B cell (primary cell): ENCODE measurements at regions not wholly inside any gene's neighbourhood (a gene's known extent, or its start where the extent isn't known, plus 50 kb on each side); places are given as distances from the start of the nearest gene placed in this dataset.

Experiments used
- ATAC-seq: fragments of 200-7000 bp; cut with Tn5 transposase; one replicate; pipeline ENCODE4 v1.10.0; 2021; ENCODE audit warnings: low read depth, mild to moderate bottlenecking, moderate number of reproducible peaks, moderate library complexity
- CTCF ChIA-PET: fragments of 350-600 bp; sonication (Branson Sonifier 250); formaldehyde crosslinking; loops from one replicate; lab custom pipeline; 2021; ENCODE audit warnings: antibody characterized with exemption, inconsistent platforms; lab: Charles Lee
- POLR2A ChIA-PET: fragments of 350-600 bp; sonication (Branson Sonifier 250); formaldehyde crosslinking; loops from one replicate; lab custom pipeline; 2021; ENCODE audit warnings: antibody characterized with exemption; lab: Charles Lee
- DNase-seq: peaks from one replicate; pipeline ENCODE4 v3.0.0; 2013
- H2AFZ ChIP-seq: 2 replicates; pipeline ENCODE4 v1.6.1; 2012; ENCODE audit warnings: mild to moderate bottlenecking, low read depth, low read length; ENCODE audit not compliant: insufficient read depth, poor library complexity, severe bottlenecking
- H3K27ac ChIP-seq, 2 donors: 1 replicate in 1 of 2; 2 replicates in 1 of 2; pipeline ENCODE4 v1.5.1; 2012 to 2013; ENCODE audit warnings: low read length in 2 of 2, mild to moderate bottlenecking in 2 of 2, moderate library complexity in 1 of 2
- H3K27me3 ChIP-seq, 4 experiments: fragments of 200-600 bp in 1 of 4; sonication (generic) in 1 of 4; replicated peaks in 1 of 4; 1 replicate in 2 of 4; 2 replicates in 2 of 4; pipeline versions ENCODE4 v1.6.1 to v1.7.0; 2013 to 2016; ENCODE audit warnings: low read length in 3 of 4, mild to moderate bottlenecking in 2 of 4, mixed read lengths in 1 of 4, moderate library complexity in 1 of 4; ENCODE audit not compliant: insufficient read depth in 4 of 4, control insufficient read depth in 3 of 4; ENCODE audit errors: control extremely low read depth in 1 of 4
- H3K36me3 ChIP-seq, 2 experiments: replicated peaks in 1 of 2; 1 replicate in 1 of 2; 2 replicates in 1 of 2; pipeline versions ENCODE4 v1.6.1 to v1.7.1; 2013; ENCODE audit warnings: low read length in 1 of 2; ENCODE audit not compliant: insufficient read depth in 2 of 2, control insufficient read depth in 1 of 2; ENCODE audit errors: control extremely low read depth in 1 of 2, extremely low read depth in 1 of 2
- H3K4me1 ChIP-seq, 2 donors: fragments of 200-600 bp in 1 of 2; sonication (generic) in 1 of 2; 1 replicate in 1 of 2; 2 replicates in 1 of 2; pipeline versions ENCODE4 v1.5.1 to v1.6.1; 2013 to 2017; ENCODE audit warnings: low read length in 2 of 2; ENCODE audit not compliant: control insufficient read depth in 2 of 2, insufficient read depth in 2 of 2
- H3K4me2 ChIP-seq: replicated peaks from 2 replicates; pipeline ENCODE3; 2012; ENCODE audit warnings: mild to moderate bottlenecking, low read depth, low read length; ENCODE audit not compliant: poor library complexity, severe bottlenecking
- H3K4me3 ChIP-seq, 5 experiments: fragments of 200-600 bp in 1 of 5; sonication (generic) in 1 of 5; 1 replicate in 3 of 5; 2 replicates in 2 of 5; pipeline versions ENCODE4 v1.5.1 to v1.7.0; 2011 to 2016; ENCODE audit warnings: low read length in 4 of 5, mild to moderate bottlenecking in 4 of 5, low read depth in 2 of 5, control low read depth in 1 of 5, moderate library complexity in 1 of 5; ENCODE audit not compliant: insufficient read depth in 1 of 5; ENCODE audit errors: control extremely low read depth in 1 of 5, extremely low read depth in 1 of 5
- H3K79me2 ChIP-seq: fragments of 200-600 bp; sonication (generic); one replicate; pipeline ENCODE4 v1.6.0; 2016; ENCODE audit warnings: low read length; ENCODE audit not compliant: control insufficient read depth, insufficient read depth
- H3K9ac ChIP-seq: fragments of 200-600 bp; sonication (generic); 2 replicates; pipeline ENCODE4 v1.6.1; 2017; ENCODE audit warnings: mild to moderate bottlenecking, low read length, moderate library complexity
- H3K9me3 ChIP-seq, 3 donors: one replicate each; pipeline versions ENCODE4 v1.6.1 to v1.7.1; 2013; ENCODE audit warnings: low read length in 2 of 3; ENCODE audit not compliant: control insufficient read depth in 2 of 3, insufficient read depth in 1 of 3; ENCODE audit errors: control extremely low read depth in 1 of 3
- H4K20me1 ChIP-seq: 2 replicates; pipeline ENCODE4 v1.6.0; 2012; ENCODE audit warnings: mild to moderate bottlenecking, low read length; ENCODE audit not compliant: insufficient read depth, control insufficient read depth, poor library complexity, severe bottlenecking
- H3K27ac Mint-ChIP-seq: one replicate; pipeline ENCODE4 v1.8.0; 2021; ENCODE audit warnings: mixed read lengths
- H3K27me3 Mint-ChIP-seq: one replicate; pipeline ENCODE4 v1.8.0; 2021; ENCODE audit warnings: mixed read lengths
- H3K4me1 Mint-ChIP-seq: one replicate; pipeline ENCODE4 v1.8.0; 2021; ENCODE audit warnings: mixed read lengths
- H3K4me3 Mint-ChIP-seq: one replicate; pipeline ENCODE4 v1.8.0; 2021; ENCODE audit warnings: mixed read lengths
- H3K9me3 Mint-ChIP-seq: one replicate; pipeline ENCODE4 v1.8.0; 2022; ENCODE audit warnings: mixed read lengths; ENCODE audit not compliant: insufficient read depth
- EZH2 ChIP-seq: IDR thresholded peaks from 2 replicates; pipeline ENCODE4 v1.6.1; 2012; ENCODE audit warnings: borderline replicate concordance, low read depth, mild to moderate bottlenecking, moderate library complexity, low read length; ENCODE audit not compliant: insufficient read depth, poor library complexity, severe bottlenecking
- WGBS: methylation state at CpG from one replicate; pipeline ENCODE4 v1.1.5; 2013; ENCODE audit warnings: missing lambda C conversion rate; ENCODE audit not compliant: insufficient coverage; 5-methylcytosine and 5-hydroxymethylcytosine counted together
- intact Hi-C: fragments of 100-400 bp; cut with micrococcal nuclease; formaldehyde crosslinking; loops from one replicate; pipeline ENCODE4 v1.10.0; 2022
- TF ChIP-seq, protein P1 (sequence below): fragments of 200-600 bp; IDR thresholded peaks from one replicate; pipeline ENCODE4 v1.8.0; 2022; ENCODE audit warnings: antibody characterized with exemption, mild to moderate bottlenecking

DNA sequence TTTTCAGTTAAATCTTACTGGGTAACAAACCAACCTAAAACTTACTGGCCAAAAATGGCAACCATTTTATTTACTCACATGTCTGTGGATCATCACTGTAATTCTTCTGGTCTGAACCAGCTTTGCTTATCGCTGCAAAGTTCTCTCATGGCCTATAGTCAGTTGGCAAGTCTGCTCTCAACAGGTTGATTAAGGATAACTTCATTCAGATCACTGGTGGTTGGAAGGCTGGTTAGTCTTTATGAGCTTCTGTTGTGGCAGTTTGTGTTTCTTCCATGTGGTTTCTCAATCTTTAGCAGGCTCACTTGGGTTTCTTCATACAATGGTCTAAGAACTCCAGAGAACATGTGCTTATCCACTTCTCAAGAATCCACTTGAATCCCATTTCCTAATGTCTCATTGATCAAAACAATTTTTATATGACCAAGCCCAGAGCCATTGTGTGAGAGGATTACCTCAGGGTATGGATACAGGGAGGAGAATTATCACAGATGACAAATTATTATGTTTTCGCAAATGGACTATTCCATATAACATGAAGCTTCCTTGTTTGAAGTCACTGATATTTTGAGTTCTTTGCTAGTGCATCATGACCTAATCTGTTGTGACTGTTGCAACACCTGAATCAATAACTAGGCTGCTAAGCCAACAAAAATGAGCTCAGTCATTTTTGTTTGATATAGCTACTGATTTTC is 155.4 kb upstream of the BMP2 start:
- CTCF ChIA-PET, result no interaction called here
- Mint-ChIP-seq H3K27me3 (no peaks in the 10 kb centered on the region), H3K27ac (no peak overlapping the region), H3K4me1 (no peaks in the 10 kb centered on the region), H3K4me3 (no peak overlapping the region), H3K9me3 (peaks cover 1% of the 10 kb centered on the region)
- Histone ChIP-seq H3K79me2 (no peaks in the 10 kb centered on the region), H3K4me2 (no peak overlapping the region), H3K9me3 (no peaks in the 10 kb centered on the region), H3K9ac (no peak overlapping the region), H4K20me1 (no peaks in the 10 kb centered on the region), H3K27me3 (no peaks in the 10 kb centered on the region), H3K4me1 (no peaks in the 10 kb centered on the region), H2AFZ (no peak overlapping the region), H3K4me3 (no peak overlapping the region), H3K36me3 (no peaks in the 10 kb centered on the region), H3K27ac (no peak overlapping the region)
- TF ChIP-seq EZH2, result no peak
- TF ChIP-seq, protein P1, sequence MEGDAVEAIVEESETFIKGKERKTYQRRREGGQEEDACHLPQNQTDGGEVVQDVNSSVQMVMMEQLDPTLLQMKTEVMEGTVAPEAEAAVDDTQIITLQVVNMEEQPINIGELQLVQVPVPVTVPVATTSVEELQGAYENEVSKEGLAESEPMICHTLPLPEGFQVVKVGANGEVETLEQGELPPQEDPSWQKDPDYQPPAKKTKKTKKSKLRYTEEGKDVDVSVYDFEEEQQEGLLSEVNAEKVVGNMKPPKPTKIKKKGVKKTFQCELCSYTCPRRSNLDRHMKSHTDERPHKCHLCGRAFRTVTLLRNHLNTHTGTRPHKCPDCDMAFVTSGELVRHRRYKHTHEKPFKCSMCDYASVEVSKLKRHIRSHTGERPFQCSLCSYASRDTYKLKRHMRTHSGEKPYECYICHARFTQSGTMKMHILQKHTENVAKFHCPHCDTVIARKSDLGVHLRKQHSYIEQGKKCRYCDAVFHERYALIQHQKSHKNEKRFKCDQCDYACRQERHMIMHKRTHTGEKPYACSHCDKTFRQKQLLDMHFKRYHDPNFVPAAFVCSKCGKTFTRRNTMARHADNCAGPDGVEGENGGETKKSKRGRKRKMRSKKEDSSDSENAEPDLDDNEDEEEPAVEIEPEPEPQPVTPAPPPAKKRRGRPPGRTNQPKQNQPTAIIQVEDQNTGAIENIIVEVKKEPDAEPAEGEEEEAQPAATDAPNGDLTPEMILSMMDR, result no peak
- POLR2A ChIA-PET, result no interaction called here
- ATAC-seq, result no peak
- DNase-seq, result no peak
- intact Hi-C loops, result no loop called here
- 100% methylated on average over 1 of the region's 2 CpGs for WGBS

DNA sequence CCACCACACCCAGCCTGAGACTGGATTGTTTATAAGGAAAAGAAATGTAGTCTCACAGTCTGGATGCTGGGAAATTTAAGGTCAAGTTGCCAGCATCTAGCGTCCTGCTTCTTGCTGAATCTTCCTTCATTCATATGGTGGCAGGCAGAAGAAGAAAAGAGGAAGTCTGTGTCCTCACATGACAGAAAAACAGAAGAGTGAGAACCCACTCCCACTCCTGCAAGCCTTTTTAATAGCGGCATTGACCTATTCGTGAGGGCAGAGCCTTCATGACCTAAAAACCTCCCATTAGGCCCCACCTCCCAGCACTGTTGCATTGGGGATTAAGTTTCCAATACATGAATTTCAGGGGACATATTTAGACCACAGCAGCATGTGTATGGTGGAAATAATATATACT is 160.8 kb upstream of the BMP2 start:
- H3K4me1 ChIP-seq, result no peaks in the 10 kb centered on the region
- Mint-ChIP-seq H3K27ac (no peak overlapping the region), H3K27me3 (no peaks in the 10 kb centered on the region), H3K4me3 (no peak overlapping the region), H3K4me1 (no peaks in the 10 kb centered on the region), H3K9me3 (no peaks in the 10 kb centered on the region)
- H3K36me3 ChIP-seq, result no peaks in the 10 kb centered on the region
- no peak overlapping the region for H3K4me2 ChIP-seq
- no peak overlapping the region for H3K9ac ChIP-seq
- DNase-seq (no peak), ATAC-seq (no peak)
- no peak for TF ChIP-seq EZH2
- TF ChIP-seq, protein P1, result no peak
- H3K79me2 ChIP-seq, result no peaks in the 10 kb centered on the region
- H3K9me3 ChIP-seq, result no peaks in the 10 kb centered on the region
- ChIA-PET CTCF (no interaction called here), POLR2A (no interaction called here)
- 67% methylated on average over 1 of the region's 3 CpGs for WGBS
- intact Hi-C loops, result no loop called here
- H2AFZ ChIP-seq, result no peak overlapping the region
- H3K4me3 ChIP-seq, result no peak overlapping the region
- no peak overlapping the region for H3K27ac ChIP-seq
- H3K27me3 ChIP-seq, result no peaks in the 10 kb centered on the region
- H4K20me1 ChIP-seq, result no peaks in the 10 kb centered on the region
